ENCODE measurements at regions not wholly inside any gene's neighbourhood (a gene's known extent, or its start where the extent isn't known, plus 50 kb on each side); places are given as distances from the start of the nearest gene placed in this dataset.
"Not testable (repeated sequence)": the region's sequence is repeated elsewhere in the genome, so short reads cannot be mapped to it uniquely, and the experiment has no call there.

- H2BK5ac ChIP-seq (ENCODE audit: low read depth, low read length); H3K23ac ChIP-seq (ENCODE audit: insufficient read length); FAIRE-seq; H3K27ac ChIP-seq (ENCODE audit: low read depth, low read length); H4K20me1 ChIP-seq (replicated peaks in 1 of 2; ENCODE audit: control insufficient read depth in 1 of 2, insufficient read depth in 2 of 2, low read length in 2 of 2); H3K36me3 ChIP-seq (ENCODE audit: control insufficient read depth in 2 of 4, insufficient read depth in 4 of 4, low read length in 3 of 4); H4K5ac ChIP-seq (ENCODE audit: insufficient read length, low read depth, low read length); H3K4me3 ChIP-seq (ENCODE audit: extremely low read depth in 1 of 4, insufficient read depth in 2 of 4, low read depth in 3 of 4, low read length in 4 of 4); H3K9ac ChIP-seq (replicated peaks in 1 of 4; ENCODE audit: extremely low read depth in 1 of 4, low read depth in 3 of 4, low read length in 3 of 4); H3K18ac ChIP-seq (ENCODE audit: extremely low read depth, low read length); H3K27me3 ChIP-seq (replicated peaks in 1 of 4; ENCODE audit: control insufficient read depth in 3 of 4, extremely low read depth in 1 of 4, insufficient read depth in 3 of 4, low read length in 3 of 4); H3K9me3 ChIP-seq (ENCODE audit: insufficient read depth in 2 of 2, low read depth in 1 of 2, low read length in 1 of 2); H3K56ac ChIP-seq (replicated peaks; ENCODE audit: insufficient read length, low read depth, low read length); CTCF ChIA-PET (ENCODE audit: partially characterized antibody); H4K91ac ChIP-seq (replicated peaks; ENCODE audit: insufficient read length, low read length); H2AK5ac ChIP-seq (ENCODE audit: low read depth, low read length); H2BK120ac ChIP-seq (replicated peaks; ENCODE audit: low read depth, low read length); DNase-seq (ENCODE audit: low read depth in 1 of 2, low spot score in 2 of 2); H3K4me1 ChIP-seq (replicated peaks in 1 of 4; ENCODE audit: control insufficient read depth in 3 of 4, insufficient read depth in 4 of 4, low read length in 3 of 4); H3K79me1 ChIP-seq (ENCODE audit: low read depth, low read length); H2AFZ ChIP-seq (ENCODE audit: low read length); H3K23me2 ChIP-seq (ENCODE audit: low read depth, low read length); H4K8ac ChIP-seq (ENCODE audit: extremely low read depth, insufficient read depth, low read length); H2BK12ac ChIP-seq (ENCODE audit: low read depth, low read length); H3K4me2 ChIP-seq (ENCODE audit: insufficient read depth in 1 of 2, low read depth in 2 of 2, low read length in 2 of 2); H3K14ac ChIP-seq (ENCODE audit: insufficient read length); H3K79me2 ChIP-seq (ENCODE audit: control insufficient read depth in 1 of 2, insufficient read depth in 2 of 2, low read length in 2 of 2); POLR2A ChIA-PET (ENCODE audit: partially characterized antibody); H3K4ac ChIP-seq (replicated peaks; ENCODE audit: insufficient read length, low read depth, low read length); H2BK20ac ChIP-seq (ENCODE audit: low read length); H2BK15ac ChIP-seq (ENCODE audit: low read length): not testable (repeated sequence)
- WGBS, 2 experiments (ENCODE audit: extremely low coverage in 1 of 2, insufficient coverage in 1 of 2, insufficient read length in 1 of 2, insufficient replicate concordance in 2 of 2, low coverage in 1 of 2, low lambda C conversion rate in 2 of 2, missing lambda C conversion rate in 1 of 2) = 95% methylated on average over 2 of the region's 2 CpGs; no CpG with 5 or more reads in 1 of the 2 experiments
Observed at GRCh38 chr16:16550824-16551223, 171.9 kb downstream of the NPIPA7 start.

GRCh38 chr16:16552819-16553340 is 173.9 kb downstream of the NPIPA7 start:
- H4K20me1 ChIP-seq (replicated peaks in 1 of 2; ENCODE audit: control insufficient read depth in 1 of 2, insufficient read depth in 2 of 2, low read length in 2 of 2); DNase-seq (ENCODE audit: low read depth in 1 of 2, low spot score in 2 of 2); H3K9me3 ChIP-seq (ENCODE audit: insufficient read depth in 2 of 2, low read depth in 1 of 2, low read length in 1 of 2); H2BK15ac ChIP-seq (ENCODE audit: low read length); CTCF ChIA-PET (ENCODE audit: partially characterized antibody); H3K79me1 ChIP-seq (ENCODE audit: low read depth, low read length); H3K4me2 ChIP-seq (ENCODE audit: insufficient read depth in 1 of 2, low read depth in 2 of 2, low read length in 2 of 2); H3K79me2 ChIP-seq (ENCODE audit: control insufficient read depth in 1 of 2, insufficient read depth in 2 of 2, low read length in 2 of 2); H3K9ac ChIP-seq (replicated peaks in 1 of 4; ENCODE audit: extremely low read depth in 1 of 4, low read depth in 3 of 4, low read length in 3 of 4); H4K8ac ChIP-seq (ENCODE audit: extremely low read depth, insufficient read depth, low read length); H2BK20ac ChIP-seq (ENCODE audit: low read length); H2BK12ac ChIP-seq (ENCODE audit: low read depth, low read length); POLR2A ChIA-PET (ENCODE audit: partially characterized antibody); H3K14ac ChIP-seq (ENCODE audit: insufficient read length); H2BK5ac ChIP-seq (ENCODE audit: low read depth, low read length); H4K5ac ChIP-seq (ENCODE audit: insufficient read length, low read depth, low read length); H3K4me3 ChIP-seq (ENCODE audit: extremely low read depth in 1 of 4, insufficient read depth in 2 of 4, low read depth in 3 of 4, low read length in 4 of 4); H3K4ac ChIP-seq (replicated peaks; ENCODE audit: insufficient read length, low read depth, low read length); H3K27ac ChIP-seq (ENCODE audit: low read depth, low read length); H2BK120ac ChIP-seq (replicated peaks; ENCODE audit: low read depth, low read length); H4K91ac ChIP-seq (replicated peaks; ENCODE audit: insufficient read length, low read length); H3K27me3 ChIP-seq (replicated peaks in 1 of 4; ENCODE audit: control insufficient read depth in 3 of 4, extremely low read depth in 1 of 4, insufficient read depth in 3 of 4, low read length in 3 of 4); H2AFZ ChIP-seq (ENCODE audit: low read length); FAIRE-seq; H3K18ac ChIP-seq (ENCODE audit: extremely low read depth, low read length); H3K56ac ChIP-seq (replicated peaks; ENCODE audit: insufficient read length, low read depth, low read length); H3K23me2 ChIP-seq (ENCODE audit: low read depth, low read length); H3K4me1 ChIP-seq (replicated peaks in 1 of 4; ENCODE audit: control insufficient read depth in 3 of 4, insufficient read depth in 4 of 4, low read length in 3 of 4); H3K23ac ChIP-seq (ENCODE audit: insufficient read length); H3K36me3 ChIP-seq (ENCODE audit: control insufficient read depth in 2 of 4, insufficient read depth in 4 of 4, low read length in 3 of 4); H2AK5ac ChIP-seq (ENCODE audit: low read depth, low read length): not testable (repeated sequence)
- 63% methylated on average over 1 of the region's 1 CpG; no CpG with 5 or more reads in 1 of the 2 experiments for WGBS, 2 experiments (ENCODE audit: extremely low coverage in 1 of 2, insufficient coverage in 1 of 2, insufficient read length in 1 of 2, insufficient replicate concordance in 2 of 2, low coverage in 1 of 2, low lambda C conversion rate in 2 of 2, missing lambda C conversion rate in 1 of 2)

Measured in H1 (cell line).